Body of pancreas (tissue), 4 donors: ENCODE measurements at regions not wholly inside any gene's neighbourhood (a gene's known extent, or its start where the extent isn't known, plus 50 kb on each side); places are given as distances from the start of the nearest gene placed in this dataset.
"Not testable (repeated sequence)": the region's sequence is repeated elsewhere in the genome, so short reads cannot be mapped to it uniquely, and the experiment has no call there.

Source experiments
- ATAC-seq: fragments of 150-250 bp; one replicate; pipeline ENCODE4 v1.9.1; 2016
- DNase-seq, 4 donors: peaks; one replicate each; pipeline ENCODE4 v3.0.0-alpha.2; 2019
- H3K27ac ChIP-seq, 4 donors: fragments of 200-600 bp; sonication (generic); 1 replicate in 3 of 4; 2 replicates in 1 of 4; pipeline versions ENCODE4 v1.5.1 to v1.6.1; 2016 to 2019; ENCODE audit warnings: mild to moderate bottlenecking in 1 of 4, mixed read lengths in 1 of 4, moderate library complexity in 1 of 4
- H3K27me3 ChIP-seq, 2 donors: fragments of 200-600 bp; sonication (generic); one replicate each; pipeline ENCODE4 v1.6.0; 2016; ENCODE audit warnings: mild to moderate bottlenecking in 1 of 2
- H3K36me3 ChIP-seq, 2 donors: fragments of 200-600 bp; sonication (generic); replicated peaks in 1 of 2; 2 replicates each; pipeline ENCODE4 v1.5.1; 2016; ENCODE audit warnings: low read depth in 2 of 2; ENCODE audit not compliant: insufficient read depth in 1 of 2
- H3K4me1 ChIP-seq: fragments of 200-600 bp; sonication (generic); one replicate; pipeline ENCODE4 v1.6.0; 2016
- H3K4me3 ChIP-seq, 2 donors: fragments of 200-600 bp; sonication (generic); 1 replicate in 1 of 2; 2 replicates in 1 of 2; pipeline ENCODE4 v1.5.1; 2016 to 2019
- H3K9me3 ChIP-seq, 3 donors: fragments of 200-600 bp; sonication (generic); 1 replicate in 2 of 3; 2 replicates in 1 of 3; pipeline ENCODE4 v1.5.1; 2016
- POLR2A ChIP-seq, 3 donors: fragments of 450-650 bp; IDR thresholded peaks; one replicate each; pipeline ENCODE4 v1.6.1; 2016; ENCODE audit warnings: antibody characterized with exemption in 3 of 3, mild to moderate bottlenecking in 2 of 3
- WGBS, 2 donors: methylation state at CpG; one replicate each; pipeline ENCODE4 v1.1.5; 2017; 5-methylcytosine and 5-hydroxymethylcytosine counted together
- intact Hi-C: fragments of 100-400 bp; cut with DNase I; formaldehyde crosslinking; loops from one replicate; pipeline ENCODE4 v1.15.1; 2023
- TF ChIP-seq, protein P1 (sequence below), 7 experiments: fragments of 450-650 bp in 4 of 7; fragments of 200-600 bp in 3 of 7; sonication (generic) in 3 of 7; IDR thresholded peaks; one replicate each; pipeline ENCODE4 v1.5.1; 2016 to 2019; ENCODE audit warnings: antibody characterized with exemption in 7 of 7

DNA sequence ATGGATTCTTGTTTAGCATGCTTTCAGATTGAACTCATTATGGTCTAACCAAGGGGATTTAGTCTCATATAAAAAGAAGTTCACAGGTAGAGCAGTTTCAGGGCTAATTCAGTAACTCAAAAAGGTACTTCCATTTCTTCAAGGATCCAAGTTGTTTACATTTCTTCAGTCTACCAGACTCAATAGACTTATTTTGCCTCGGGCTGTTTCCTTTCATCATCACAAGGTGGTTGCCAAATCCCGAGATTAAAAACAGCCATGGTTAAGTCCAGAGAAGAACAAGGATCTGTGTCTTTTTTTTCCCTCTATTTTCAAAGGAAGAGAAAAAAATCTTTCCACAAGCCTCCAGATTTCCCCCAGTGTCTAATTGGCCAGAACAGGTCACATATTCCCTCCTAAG, 69.8 kb upstream of the SNX9 start:
- TF ChIP-seq, protein P1, sequence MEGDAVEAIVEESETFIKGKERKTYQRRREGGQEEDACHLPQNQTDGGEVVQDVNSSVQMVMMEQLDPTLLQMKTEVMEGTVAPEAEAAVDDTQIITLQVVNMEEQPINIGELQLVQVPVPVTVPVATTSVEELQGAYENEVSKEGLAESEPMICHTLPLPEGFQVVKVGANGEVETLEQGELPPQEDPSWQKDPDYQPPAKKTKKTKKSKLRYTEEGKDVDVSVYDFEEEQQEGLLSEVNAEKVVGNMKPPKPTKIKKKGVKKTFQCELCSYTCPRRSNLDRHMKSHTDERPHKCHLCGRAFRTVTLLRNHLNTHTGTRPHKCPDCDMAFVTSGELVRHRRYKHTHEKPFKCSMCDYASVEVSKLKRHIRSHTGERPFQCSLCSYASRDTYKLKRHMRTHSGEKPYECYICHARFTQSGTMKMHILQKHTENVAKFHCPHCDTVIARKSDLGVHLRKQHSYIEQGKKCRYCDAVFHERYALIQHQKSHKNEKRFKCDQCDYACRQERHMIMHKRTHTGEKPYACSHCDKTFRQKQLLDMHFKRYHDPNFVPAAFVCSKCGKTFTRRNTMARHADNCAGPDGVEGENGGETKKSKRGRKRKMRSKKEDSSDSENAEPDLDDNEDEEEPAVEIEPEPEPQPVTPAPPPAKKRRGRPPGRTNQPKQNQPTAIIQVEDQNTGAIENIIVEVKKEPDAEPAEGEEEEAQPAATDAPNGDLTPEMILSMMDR (IDR thresholded peaks at IDR 0.05), result no peak
- no peak for TF ChIP-seq POLR2A (IDR thresholded peaks at IDR 0.05)
- H3K36me3 ChIP-seq, result no peaks in the 10 kb centered on the region
- H3K9me3 ChIP-seq, result no peaks in the 10 kb centered on the region
- H3K27ac ChIP-seq, result no peak overlapping the region
- no peaks in the 10 kb centered on the region for H3K27me3 ChIP-seq
- no peak overlapping the region for H3K4me3 ChIP-seq
- no peak for ATAC-seq
- WGBS, 2 donors, result 51 to 57% methylated on average over 2 of the region's 2 CpGs
- peaks cover 4% of the 10 kb centered on the region for H3K4me1 ChIP-seq
- intact Hi-C loops, result loop anchor here (5.0 kb wide), 1 partner anchor 124 kb away; no protein-coding TSS in a partner anchor
- DNase-seq, result no peak

DNA sequence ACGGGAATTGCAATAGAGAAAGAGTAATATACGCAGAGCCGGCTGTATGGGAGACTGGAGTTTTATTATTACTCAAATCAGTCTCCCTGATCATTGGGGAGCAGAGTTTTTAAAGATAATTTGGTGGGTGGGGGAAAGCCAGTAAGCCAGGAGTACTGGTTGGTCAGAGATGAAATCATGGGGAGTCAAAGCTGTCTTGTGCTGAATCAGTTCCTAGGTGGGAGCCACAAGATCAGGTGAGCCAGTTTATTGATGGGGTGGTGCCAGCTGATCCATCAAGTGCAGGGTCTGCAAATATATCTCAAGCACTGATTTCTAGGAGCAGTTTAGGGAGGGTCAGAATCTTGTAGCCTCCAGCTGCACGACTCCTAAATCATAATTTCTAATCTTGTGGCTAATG, 69.2 kb upstream of the SNX9 start:
- not testable (repeated sequence) for H3K9me3 ChIP-seq, H3K36me3 ChIP-seq, DNase-seq, H3K4me1 ChIP-seq, ATAC-seq, H3K4me3 ChIP-seq, H3K27ac ChIP-seq, H3K27me3 ChIP-seq
- intact Hi-C loops, result loop anchor here (5.0 kb wide), 1 partner anchor 124 kb away; no protein-coding TSS in a partner anchor
- WGBS, 2 donors, result 70 to 86% methylated on average over 4 of the region's 4 CpGs

DNA sequence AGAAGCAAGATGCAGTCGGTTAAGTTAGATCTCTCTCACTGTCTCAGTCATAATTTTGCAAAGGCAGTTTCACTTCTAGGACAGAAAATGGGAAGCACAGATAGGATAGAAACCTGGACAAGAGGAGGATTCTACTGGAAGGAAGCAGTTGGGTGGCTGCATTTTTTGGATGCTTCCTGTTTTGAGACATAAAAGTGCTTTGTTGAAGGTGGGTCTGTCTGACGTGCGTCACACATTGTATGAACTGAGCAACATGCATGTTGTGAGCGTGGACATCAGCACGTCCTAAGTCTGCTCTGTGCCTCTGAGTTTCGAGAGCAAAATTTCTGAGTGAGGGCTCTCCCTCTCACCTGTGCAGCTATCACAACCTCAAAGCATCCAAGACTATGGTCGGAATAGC, 68.7 kb upstream of the SNX9 start:
- intact Hi-C loops, result loop anchor here (5.0 kb wide), 1 partner anchor 123 kb away; no protein-coding TSS in a partner anchor
- DNase-seq (no peak), ATAC-seq (no peak)
- TF ChIP-seq POLR2A (IDR thresholded peaks at IDR 0.05), result no peak
- TF ChIP-seq, protein P1 (IDR thresholded peaks at IDR 0.05), result no peak
- 82 to 89% methylated on average over 7 of the region's 7 CpGs for WGBS, 2 donors
- H3K9me3 ChIP-seq, result no peaks in the 10 kb centered on the region
- H3K27ac ChIP-seq, result no peak overlapping the region
- H3K4me1 ChIP-seq, result peaks cover 4% of the 10 kb centered on the region
- H3K27me3 ChIP-seq, result no peaks in the 10 kb centered on the region
- no peaks in the 10 kb centered on the region for H3K36me3 ChIP-seq
- H3K4me3 ChIP-seq, result no peak overlapping the region

DNA sequence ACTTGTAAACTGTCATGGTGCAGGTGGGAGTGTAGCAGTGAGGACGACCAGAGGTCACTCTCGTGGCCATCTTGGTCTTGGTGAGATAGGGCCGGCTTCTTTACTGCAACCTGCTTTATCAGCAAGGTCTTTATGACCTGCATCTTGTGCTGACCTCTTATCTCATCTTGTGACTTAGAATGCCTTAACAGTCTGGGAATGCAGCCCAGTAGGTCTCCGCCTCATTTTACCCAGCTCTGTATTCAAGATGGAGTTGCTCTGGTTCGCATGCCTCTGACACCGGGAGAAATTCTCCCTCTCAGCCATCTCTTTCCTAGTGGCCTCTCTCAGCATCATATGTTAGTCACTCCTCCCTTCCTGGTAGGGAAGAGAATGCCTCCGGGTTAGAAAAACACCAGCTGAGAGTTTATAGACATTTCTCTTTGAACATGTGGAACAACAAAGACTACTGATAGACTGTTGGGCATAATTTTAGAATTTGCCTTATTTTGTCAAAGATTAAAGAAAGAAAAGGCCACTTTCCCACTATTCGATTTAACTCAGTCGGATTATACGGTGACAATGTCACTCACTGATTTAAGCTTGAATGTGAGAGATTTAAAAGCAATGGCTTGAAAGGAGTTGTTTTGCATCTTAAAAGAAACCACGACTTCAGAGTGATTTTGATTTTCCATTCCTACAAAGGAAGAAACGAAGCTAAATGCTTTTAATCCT, 67.9 kb upstream of the SNX9 start:
- intact Hi-C loops, result no loop called here
- TF ChIP-seq POLR2A (IDR thresholded peaks at IDR 0.05), result no peak
- TF ChIP-seq, protein P1 (IDR thresholded peaks at IDR 0.05), result no peak
- Histone ChIP-seq H3K4me1 (peaks cover 4% of the 10 kb centered on the region), H3K9me3 (no peaks in the 10 kb centered on the region), H3K36me3 (no peaks in the 10 kb centered on the region), H3K4me3 (no peak overlapping the region), H3K27me3 (no peaks in the 10 kb centered on the region), H3K27ac (no peak overlapping the region)
- 65 to 66% methylated on average over 12 of the region's 12 CpGs for WGBS, 2 donors
- ATAC-seq (no peak), DNase-seq (no peak)

DNA sequence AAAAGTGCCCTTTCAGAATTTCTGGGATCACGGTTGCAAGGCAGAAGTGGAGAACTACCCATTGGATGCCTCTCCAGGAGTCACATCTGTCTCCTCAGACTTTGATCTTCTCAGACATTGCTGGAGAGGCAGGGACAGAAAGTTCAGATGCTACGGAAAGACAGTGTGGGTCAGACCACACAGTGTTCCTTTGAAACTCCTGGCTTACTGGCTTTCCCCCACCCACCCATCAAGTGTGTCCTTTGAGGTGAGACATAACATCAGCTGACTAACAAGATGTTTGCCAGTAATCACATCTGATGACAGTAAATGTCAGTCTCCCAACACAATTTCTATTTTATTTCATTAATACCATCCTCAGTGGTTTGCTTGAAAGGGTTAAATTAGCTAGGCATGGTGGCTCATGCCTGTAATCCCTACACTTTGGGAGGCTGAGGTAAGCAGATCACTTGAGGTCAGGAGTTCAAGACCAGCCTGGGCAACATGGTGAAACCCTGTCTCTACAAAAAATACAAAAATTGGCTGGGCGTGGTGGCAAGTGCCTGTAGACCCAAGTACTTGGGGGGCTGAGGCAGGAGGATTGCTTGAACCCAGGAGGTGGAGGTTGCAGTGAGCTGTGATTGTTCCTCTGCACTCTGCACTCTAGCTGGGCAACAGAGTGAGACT, 67.2 kb upstream of the SNX9 start:
- no peak for DNase-seq
- Histone ChIP-seq H3K4me3 (no peak overlapping the region), H3K27me3 (no peaks in the 10 kb centered on the region), H3K36me3 (no peaks in the 10 kb centered on the region), H3K27ac (no peak overlapping the region), H3K4me1 (peaks cover 4% of the 10 kb centered on the region), H3K9me3 (no peaks in the 10 kb centered on the region)
- intact Hi-C loops, result no loop called here
- TF ChIP-seq, protein P1 (IDR thresholded peaks at IDR 0.05), result no peak
- no peak for TF ChIP-seq POLR2A (IDR thresholded peaks at IDR 0.05)
- ATAC-seq, result no peak
- WGBS, 2 donors, result 56 to 72% methylated on average over 2 to 3 of the region's 3 CpGs
